ENCODE measurements at regions not wholly inside any gene's neighbourhood (a gene's known extent, or its start where the extent isn't known, plus 50 kb on each side); places are given as distances from the start of the nearest gene placed in this dataset.

DNA sequence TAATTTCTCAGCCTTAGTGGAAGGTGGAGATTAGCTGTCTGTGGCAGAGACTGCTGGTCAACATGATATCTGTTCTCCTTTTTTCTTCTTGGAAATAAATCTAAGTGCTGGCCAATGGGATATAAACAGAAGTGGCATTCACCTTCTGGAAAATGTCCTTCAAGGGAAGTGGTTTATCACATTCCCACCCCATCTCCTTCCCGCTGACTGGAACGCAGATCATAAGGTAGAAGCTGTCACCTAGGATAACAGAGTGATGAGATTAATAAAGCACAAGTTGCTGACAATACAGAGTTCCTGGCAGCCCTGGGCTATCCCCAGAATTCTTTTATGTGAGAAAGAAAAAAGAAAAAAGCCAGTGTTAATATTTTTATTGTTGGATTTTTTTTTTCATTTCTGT is 109.7 kb upstream of the OSMR start:
- DNase-seq (ENCODE audit: extremely low read depth in 1 of 11, low read depth in 9 of 11, low spot score in 4 of 11): no peak

DNA sequence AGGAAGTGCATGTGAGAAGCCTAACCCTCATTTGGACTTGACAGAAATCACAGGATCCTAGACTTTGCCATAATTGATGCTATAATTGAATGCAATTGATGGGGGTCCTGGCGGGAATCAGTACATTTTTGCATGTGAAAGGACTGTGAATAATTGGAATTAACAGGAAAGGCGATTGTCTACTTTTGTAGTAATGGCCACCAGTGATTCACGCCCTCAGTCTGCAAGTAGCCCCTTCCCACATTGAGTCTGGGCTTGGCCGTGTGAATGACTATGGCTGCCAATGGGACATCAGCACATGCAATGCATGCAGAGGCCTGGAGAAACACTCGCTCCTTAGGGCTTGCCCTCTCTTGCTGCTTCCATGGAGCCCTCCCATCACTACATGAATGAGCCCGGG is 107.8 kb upstream of the OSMR start:
- no peak for DNase-seq (ENCODE audit: extremely low read depth in 1 of 11, low read depth in 9 of 11, low spot score in 4 of 11)

GRCh38 chr5:38739011-38739704 is 106.7 kb upstream of the OSMR start:
- no peak for DNase-seq (ENCODE audit: extremely low read depth in 1 of 11, low read depth in 9 of 11, low spot score in 4 of 11)

DNA sequence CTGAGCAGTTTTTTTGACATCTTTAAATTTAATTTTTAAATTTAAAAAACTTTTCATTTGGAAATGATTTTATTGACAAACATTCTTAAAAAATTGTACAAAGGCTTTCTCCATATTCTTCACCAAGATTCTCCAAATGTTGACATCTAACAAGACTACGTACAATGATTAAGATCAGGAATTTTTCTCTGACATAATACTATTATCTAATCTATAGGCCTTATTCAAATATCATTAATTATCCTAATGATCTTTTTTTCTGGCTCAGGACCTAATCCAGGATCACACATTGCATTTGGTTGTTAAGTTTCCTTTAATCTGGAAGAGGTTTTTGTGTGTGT is 106.1 kb upstream of the OSMR start:
- DNase-seq (ENCODE audit: extremely low read depth in 1 of 11, low read depth in 9 of 11, low spot score in 4 of 11): no peak

GRCh38 chr5:38742821-38743220 is 103.0 kb upstream of the OSMR start:
- DNase-seq (ENCODE audit: extremely low read depth in 1 of 11, low read depth in 9 of 11, low spot score in 4 of 11): no peak

DNA sequence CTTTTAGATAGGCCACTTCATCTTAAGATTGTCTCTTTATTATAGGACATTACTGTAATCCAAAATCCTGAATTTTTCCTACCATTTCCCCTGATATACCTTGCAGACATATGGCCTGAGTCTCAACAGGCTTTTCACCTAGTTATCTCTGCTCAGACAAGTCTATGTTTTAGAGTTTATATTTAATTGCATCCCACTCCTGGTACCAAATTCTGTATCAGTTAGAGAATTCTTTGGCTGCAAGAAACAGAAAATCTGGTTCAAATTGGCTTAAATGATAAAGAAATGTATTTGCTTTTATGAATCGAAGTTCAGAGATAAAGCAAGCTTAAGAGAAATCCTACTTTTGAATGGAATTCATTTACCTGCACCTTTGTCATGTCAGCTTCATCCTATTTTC is 102.2 kb upstream of the OSMR start:
- DNase-seq (ENCODE audit: extremely low read depth in 1 of 11, low read depth in 9 of 11, low spot score in 4 of 11): no peak

GRCh38 chr5:38745836-38746732 is 99.7 kb upstream of the OSMR start:
- no peak for DNase-seq (ENCODE audit: extremely low read depth in 1 of 11, low read depth in 9 of 11, low spot score in 4 of 11)

DNA sequence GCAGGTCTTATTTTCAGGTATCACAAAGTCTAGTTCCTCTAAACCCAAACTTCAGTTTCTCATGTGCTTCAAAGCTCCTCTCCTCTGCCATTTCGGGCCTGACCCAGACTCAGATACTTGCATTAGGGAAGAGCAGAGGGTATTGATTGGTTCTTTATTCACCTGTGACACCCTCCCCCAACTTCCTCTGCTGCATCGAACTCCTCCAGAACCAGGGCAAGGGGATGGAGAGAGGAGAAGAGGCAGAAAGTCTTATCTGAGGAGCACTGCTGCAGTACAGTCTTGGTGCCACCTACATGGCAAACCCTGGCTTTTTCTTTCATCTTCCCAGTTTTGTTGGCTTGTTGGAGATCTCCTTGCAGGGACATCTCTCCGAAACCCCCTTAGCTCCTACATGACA is 96.0 kb upstream of the OSMR start:
- DNase-seq (ENCODE audit: extremely low read depth in 1 of 11, low read depth in 9 of 11, low spot score in 4 of 11): no peak

GRCh38 chr5:38751103-38751502 is 94.7 kb upstream of the OSMR start:
- DNase-seq (ENCODE audit: extremely low read depth in 1 of 11, low read depth in 9 of 11, low spot score in 4 of 11): no peak

DNA sequence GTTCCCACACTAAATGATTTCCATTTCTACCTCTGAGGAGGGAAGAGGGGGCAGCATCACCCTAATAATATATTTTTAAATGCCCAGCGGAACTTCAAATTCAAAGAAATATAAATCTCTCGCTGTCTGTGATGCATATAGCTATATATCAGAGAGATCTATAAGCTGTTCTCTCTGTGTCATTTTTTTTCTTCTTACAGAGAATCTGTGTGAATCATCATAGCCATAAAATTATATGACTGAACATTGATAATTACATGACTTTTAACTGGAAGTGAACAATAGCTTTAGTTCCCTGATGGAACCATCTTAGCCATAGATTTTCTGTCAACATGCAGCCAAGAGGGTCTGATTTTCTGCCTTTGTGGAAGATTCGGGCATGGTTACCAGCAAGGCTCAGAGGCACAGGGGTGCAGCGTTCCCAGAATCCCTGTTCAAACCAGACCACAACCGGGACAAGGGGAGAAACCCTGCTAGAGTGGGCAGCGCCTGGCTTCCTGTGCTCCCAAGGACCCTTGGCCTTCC is 93.7 kb upstream of the OSMR start:
- no peak for DNase-seq (ENCODE audit: extremely low read depth in 1 of 11, low read depth in 9 of 11, low spot score in 4 of 11)

DNA sequence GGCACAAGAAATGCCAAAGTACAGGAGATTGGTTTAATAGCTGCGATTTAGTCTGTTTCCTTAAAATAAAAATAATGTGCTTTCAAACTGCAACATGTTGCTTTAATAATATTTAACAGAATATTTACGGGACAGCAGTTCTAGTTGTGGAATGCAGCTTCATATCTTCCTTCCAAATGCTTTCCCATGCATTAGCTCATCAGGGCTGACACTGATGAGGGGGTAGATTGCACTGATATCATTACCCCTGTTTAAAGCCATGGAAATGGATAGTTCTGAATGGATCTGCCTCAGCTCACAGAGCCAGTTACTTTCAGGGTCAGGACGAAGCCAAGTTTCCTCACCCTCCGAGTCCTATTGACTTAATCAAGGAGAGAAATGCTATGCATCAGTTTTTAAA is 93.2 kb upstream of the OSMR start:
- no peak for DNase-seq (ENCODE audit: extremely low read depth in 1 of 11, low read depth in 9 of 11, low spot score in 4 of 11)

- no peak for DNase-seq (ENCODE audit: extremely low read depth in 1 of 11, low read depth in 9 of 11, low spot score in 4 of 11)
Observed at GRCh38 chr5:38753141-38753540, 92.7 kb upstream of the OSMR start.

GRCh38 chr5:38753776-38754175 is 92.0 kb upstream of the OSMR start:
- no peak for DNase-seq (ENCODE audit: extremely low read depth in 1 of 11, low read depth in 9 of 11, low spot score in 4 of 11)

DNA sequence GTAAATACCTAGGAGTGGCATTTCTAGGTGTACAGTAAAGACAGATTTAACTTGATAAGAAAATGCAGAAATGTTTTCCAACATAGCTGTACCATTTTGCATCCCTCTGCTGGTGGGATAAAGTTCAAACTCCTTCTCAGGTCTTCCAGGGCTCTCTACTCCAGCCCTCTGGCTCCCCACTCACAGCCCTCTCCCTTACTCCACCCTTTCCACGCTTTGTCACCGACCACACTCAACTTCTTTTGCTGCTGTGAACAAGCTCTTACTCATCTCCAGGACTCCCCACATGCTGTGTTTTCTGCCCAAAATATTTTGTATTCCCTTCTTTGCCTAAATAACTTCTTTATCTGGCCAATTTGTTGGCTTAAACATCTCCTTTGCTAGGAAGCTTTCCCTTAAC is 90.6 kb upstream of the OSMR start:
- DNase-seq (ENCODE audit: extremely low read depth in 1 of 11, low read depth in 9 of 11, low spot score in 4 of 11): no peak

DNA sequence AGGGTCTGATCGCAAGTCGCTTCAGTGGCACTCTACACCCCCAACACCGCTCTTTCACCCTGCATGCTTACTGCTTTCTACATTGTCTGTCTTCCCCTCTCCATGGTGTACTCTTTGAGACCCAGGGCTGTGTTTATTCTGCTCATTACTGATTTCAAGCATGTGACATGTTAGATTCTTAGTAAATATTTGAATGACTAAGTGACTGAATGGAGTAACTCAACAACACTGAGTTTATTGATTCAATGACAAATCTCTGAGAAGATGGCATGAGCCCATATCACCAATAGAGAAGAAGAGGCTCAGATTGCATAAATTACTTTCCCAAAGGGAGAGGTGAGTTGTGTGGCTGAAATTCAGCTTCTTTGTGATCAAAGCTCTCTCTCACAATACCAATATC is 89.7 kb upstream of the OSMR start:
- no peak for DNase-seq (ENCODE audit: extremely low read depth in 1 of 11, low read depth in 9 of 11, low spot score in 4 of 11)

DNA sequence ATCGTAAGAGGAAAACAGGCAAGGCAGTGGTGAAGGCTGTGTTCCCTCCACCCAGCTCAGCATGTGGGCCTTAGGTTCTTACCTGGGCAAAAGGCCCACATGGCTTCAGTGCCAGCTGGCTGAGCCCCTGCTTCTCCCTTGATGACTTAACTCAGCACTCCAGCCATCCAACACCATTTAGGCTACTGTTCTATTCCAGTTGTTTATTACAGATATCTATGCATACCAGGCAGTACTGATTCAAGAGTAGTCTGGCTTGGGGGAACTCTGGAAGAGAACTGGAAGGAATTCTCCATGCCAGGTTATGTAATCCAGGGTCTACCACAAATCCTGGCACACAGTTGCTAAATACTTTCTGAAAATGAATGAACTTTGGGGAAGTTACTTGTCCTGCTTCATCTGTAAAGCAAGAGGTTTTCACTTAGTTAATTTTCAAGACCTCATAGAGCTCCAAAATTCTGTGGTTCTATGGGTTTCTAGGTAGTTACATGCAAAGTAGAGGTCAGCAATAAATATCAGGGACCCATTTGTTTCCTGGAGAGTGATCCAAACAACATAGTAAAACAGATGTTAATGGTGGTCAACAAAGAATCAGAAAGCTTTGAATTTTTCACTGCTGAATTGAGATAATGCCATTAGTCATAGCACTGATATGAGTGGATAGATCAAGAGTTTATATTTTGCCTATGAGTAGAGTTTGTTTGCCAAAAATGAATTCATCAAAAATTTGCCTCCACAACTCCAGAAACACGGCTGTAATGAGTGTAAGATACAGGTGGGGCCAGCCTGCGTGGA is 88.2 kb upstream of the OSMR start:
- no peak for DNase-seq (ENCODE audit: extremely low read depth in 1 of 11, low read depth in 9 of 11, low spot score in 4 of 11)

DNA sequence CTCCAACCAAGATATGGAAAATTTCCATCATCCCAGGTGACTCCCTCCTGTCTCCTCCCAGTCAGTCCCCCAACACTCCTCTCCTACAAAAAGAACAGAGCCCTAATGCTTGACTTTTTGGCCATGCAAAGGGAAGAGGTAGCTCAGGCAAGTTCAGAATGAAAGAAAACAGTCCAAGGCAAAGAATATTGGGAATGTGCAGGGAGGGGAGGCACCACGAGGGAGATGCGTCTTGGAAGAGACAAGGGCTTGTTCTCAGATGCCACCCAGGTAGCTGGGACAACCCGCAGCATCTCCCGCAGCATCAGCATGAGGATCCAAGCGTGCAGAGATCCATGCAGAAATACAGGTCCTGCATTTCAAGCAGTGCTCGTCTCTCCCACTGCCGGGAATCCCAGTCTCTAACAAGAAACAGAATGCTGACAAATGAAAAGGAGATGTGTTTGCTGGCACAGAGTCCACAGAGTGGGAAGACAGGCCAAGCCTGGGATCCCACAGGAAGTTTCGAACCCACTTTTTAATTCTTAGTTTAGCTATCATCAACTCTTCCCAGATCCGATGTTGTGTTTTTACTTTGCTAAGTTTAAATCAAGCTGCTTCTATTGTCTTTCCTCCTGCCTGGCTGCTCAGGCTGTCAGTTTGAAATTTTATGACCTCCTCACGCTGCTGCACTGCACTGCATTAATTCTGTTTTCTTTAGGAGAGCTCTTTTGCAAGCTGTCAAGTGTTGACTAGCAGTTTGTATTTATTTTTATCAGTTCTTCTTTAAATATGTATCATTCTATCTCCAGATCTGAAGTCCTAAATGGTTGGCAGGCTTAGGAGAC is 86.8 kb upstream of the OSMR start:
- DNase-seq (ENCODE audit: extremely low read depth in 1 of 11, low read depth in 9 of 11, low spot score in 4 of 11): peak in 1 of 11 donors; percentile 17

- peak in 5 of 11 donors; percentile 41 to 70 (median 61) for DNase-seq (ENCODE audit: extremely low read depth in 1 of 11, low read depth in 9 of 11, low spot score in 4 of 11)
Observed at GRCh38 chr5:38764937-38765391, 80.8 kb upstream of the OSMR start.

DNA sequence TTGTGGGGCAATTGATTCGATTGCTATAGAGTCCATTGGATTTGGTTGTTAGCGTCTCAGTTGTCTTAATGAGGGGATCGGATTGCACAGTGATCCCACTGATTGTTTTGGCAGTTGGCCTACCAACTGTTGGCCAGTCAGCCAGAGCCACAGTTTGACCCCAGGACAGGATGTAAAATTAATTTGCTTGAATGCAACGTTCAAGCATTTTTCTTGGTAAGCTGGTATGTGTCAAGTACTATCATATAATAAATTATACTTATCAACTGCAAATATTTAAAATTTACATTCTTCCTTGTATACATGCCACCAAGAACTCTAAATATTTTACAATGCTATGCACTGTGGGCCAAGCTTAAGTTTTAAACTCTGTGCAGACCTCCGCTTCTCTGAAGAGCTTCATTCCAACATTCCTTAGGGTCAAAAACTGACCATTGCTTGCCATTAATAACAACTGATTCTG is 80.4 kb upstream of the OSMR start:
- peak in 3 of 11 donors; percentile 53 to 65 (median 57) for DNase-seq (ENCODE audit: extremely low read depth in 1 of 11, low read depth in 9 of 11, low spot score in 4 of 11)
